ENCODE measurements at regions not wholly inside any gene's neighbourhood (a gene's known extent, or its start where the extent isn't known, plus 50 kb on each side); places are given as distances from the start of the nearest gene placed in this dataset.

- Histone ChIP-seq H3K36me3 (no peaks in the 10 kb centered on the region), H3K27me3 (no peaks in the 10 kb centered on the region), H3K27ac (no peak overlapping the region), H3K4me3 (no peak overlapping the region), H3K4me1 (no peaks in the 10 kb centered on the region), H3K9me3 (no peaks in the 10 kb centered on the region)
- TF ChIP-seq POLR2AphosphoS5 (IDR thresholded peaks at IDR 0.05) (no peak), POLR2A (IDR thresholded peaks at IDR 0.05) (no peak), CTCF (IDR thresholded peaks at IDR 0.05) (no peak), EP300 (IDR thresholded peaks at IDR 0.05; ENCODE audit: low read depth) (no peak)
- no peak for DNase-seq
- 37% methylated on average over 3 of the region's 3 CpGs; no CpG with 5 or more reads in 1 of the 2 donors for WGBS, 2 donors (ENCODE audit: low coverage in 1 of 2)
- in situ Hi-C loops (cut with MboI; ENCODE audit: low pct_ligation_motif_present in 1 of 4, low pct_unique_long_range_greater_than_20kb in 1 of 4, low sequenced_read_pairs in 3 of 4) (no loop called here), intact Hi-C loops (cut with DNase I; ENCODE audit: low total_unique reads) (no loop called here)
Measured at GRCh38 chr3:173225351-173225750, 84.3 kb upstream of the SPATA16 start.

GRCh38 chr3:173221010-173221409 is 80.0 kb upstream of the SPATA16 start:
- WGBS, 2 donors (ENCODE audit: low coverage in 1 of 2) = 25% methylated on average over 1 of the region's 1 CpG; no CpG with 5 or more reads in 1 of the 2 donors
- no peaks in the 10 kb centered on the region for H3K9me3 ChIP-seq
- in situ Hi-C loops (cut with MboI; ENCODE audit: low pct_ligation_motif_present in 1 of 4, low pct_unique_long_range_greater_than_20kb in 1 of 4, low sequenced_read_pairs in 3 of 4) (no loop called here), intact Hi-C loops (cut with DNase I; ENCODE audit: low total_unique reads) (no loop called here)
- TF ChIP-seq CTCF (IDR thresholded peaks at IDR 0.05) = no peak
- no peak for TF ChIP-seq EP300 (IDR thresholded peaks at IDR 0.05; ENCODE audit: low read depth)
- no peak for TF ChIP-seq POLR2AphosphoS5 (IDR thresholded peaks at IDR 0.05)
- no peak for TF ChIP-seq POLR2A (IDR thresholded peaks at IDR 0.05)
- H3K27me3 ChIP-seq = no peaks in the 10 kb centered on the region
- DNase-seq = no peak
- no peaks in the 10 kb centered on the region for H3K4me1 ChIP-seq
- no peak overlapping the region for H3K4me3 ChIP-seq
- H3K36me3 ChIP-seq = no peaks in the 10 kb centered on the region
- H3K27ac ChIP-seq = no peak overlapping the region

- no peak for DNase-seq
- H3K9me3 ChIP-seq = no peaks in the 10 kb centered on the region
- no peak overlapping the region for H3K4me3 ChIP-seq
- TF ChIP-seq POLR2A (IDR thresholded peaks at IDR 0.05) (no peak), CTCF (IDR thresholded peaks at IDR 0.05) (no peak), POLR2AphosphoS5 (IDR thresholded peaks at IDR 0.05) (no peak)
- H3K36me3 ChIP-seq = no peaks in the 10 kb centered on the region
- H3K27me3 ChIP-seq = no peaks in the 10 kb centered on the region
- 43 to 75% methylated on average over 1 to 3 of the region's 3 CpGs for WGBS, 2 donors (ENCODE audit: low coverage in 1 of 2)
- no peak overlapping the region for H3K27ac ChIP-seq
- intact Hi-C loops (cut with DNase I; ENCODE audit: low total_unique reads) = no loop called here
- in situ Hi-C loops (cut with MboI; ENCODE audit: low pct_ligation_motif_present in 1 of 4, low pct_unique_long_range_greater_than_20kb in 1 of 4, low sequenced_read_pairs in 3 of 4) = no loop called here
- no peaks in the 10 kb centered on the region for H3K4me1 ChIP-seq
Measured at GRCh38 chr3:173217127-173217526, 76.1 kb upstream of the SPATA16 start.

- in situ Hi-C loops (cut with MboI; ENCODE audit: low pct_ligation_motif_present in 1 of 4, low pct_unique_long_range_greater_than_20kb in 1 of 4, low sequenced_read_pairs in 3 of 4) = no loop called here
- TF ChIP-seq CTCF (IDR thresholded peaks at IDR 0.05) (no peak), EP300 (IDR thresholded peaks at IDR 0.05; ENCODE audit: low read depth) (no peak), POLR2AphosphoS5 (IDR thresholded peaks at IDR 0.05) (no peak), POLR2A (IDR thresholded peaks at IDR 0.05) (no peak)
- no peaks in the 10 kb centered on the region for H3K27me3 ChIP-seq
- WGBS, 2 donors (ENCODE audit: low coverage in 1 of 2) = 62% methylated on average over 1 of the region's 1 CpG; no CpG with 5 or more reads in 1 of the 2 donors
- no peak overlapping the region for H3K4me3 ChIP-seq
- DNase-seq = no peak
- no peaks in the 10 kb centered on the region for H3K9me3 ChIP-seq
- no peaks in the 10 kb centered on the region for H3K4me1 ChIP-seq
- H3K27ac ChIP-seq = no peak overlapping the region
- intact Hi-C loops (cut with DNase I; ENCODE audit: low total_unique reads) = no loop called here
- H3K36me3 ChIP-seq = no peaks in the 10 kb centered on the region
Measured at GRCh38 chr3:173216063-173216462, 75.0 kb upstream of the SPATA16 start.
